Neural cell (in vitro differentiated cells): ENCODE measurements at regions not wholly inside any gene's neighbourhood (a gene's known extent, or its start where the extent isn't known, plus 50 kb on each side); places are given as distances from the start of the nearest gene placed in this dataset.
A peak's percentile ranks its signal among the peaks of the same experiment; 100 is the strongest.

Experiments used
- H2AFZ ChIP-seq: fragments of 200-600, 300-800 bp; sonication (generic), shearing (Covaris generic); 2 replicates; pipeline ENCODE4 v1.6.0; 2014; ENCODE audit warnings: low read depth, mild to moderate bottlenecking, antibody characterized with exemption, low read length, moderate library complexity
- H3F3A ChIP-seq: fragments of 200-600 bp; shearing (Covaris generic); 2 replicates; pipeline ENCODE4 v1.6.1; 2016; ENCODE audit warnings: mild to moderate bottlenecking, moderate library complexity, mixed read lengths, antibody characterized with exemption, low read length; ENCODE audit not compliant: insufficient read depth, poor library complexity, severe bottlenecking
- H3K27ac ChIP-seq: fragments of 200-600, 300-800 bp; sonication (generic), shearing (Covaris generic); 2 replicates; pipeline ENCODE4 v1.5.1; 2014; ENCODE audit warnings: mild to moderate bottlenecking, low read length, moderate library complexity
- H3K27me3 ChIP-seq: fragments of 300-800, 200-600 bp; sonication (generic), shearing (Covaris generic); 2 replicates; pipeline ENCODE4 v1.6.0; 2014; ENCODE audit warnings: mild to moderate bottlenecking, low read depth, low read length, moderate library complexity; ENCODE audit not compliant: insufficient read depth
- H3K36me3 ChIP-seq: fragments of 300-800, 200-600 bp; sonication (generic), shearing (Covaris generic); 2 replicates; pipeline ENCODE4 v1.5.1; 2014; ENCODE audit warnings: mild to moderate bottlenecking, antibody characterized with exemption, low read length, moderate library complexity; ENCODE audit not compliant: insufficient read depth
- H3K4me2 ChIP-seq: fragments of 300-800, 200-600 bp; sonication (generic), shearing (Covaris generic); 2 replicates; pipeline ENCODE4 v1.6.0; 2014; ENCODE audit warnings: mild to moderate bottlenecking, low read length
- H3K4me3 ChIP-seq: fragments of 300-800, 200-600 bp; sonication (generic), shearing (Covaris generic); 2 replicates; pipeline ENCODE4 v1.5.1; 2014; ENCODE audit warnings: mild to moderate bottlenecking, low read length, moderate library complexity
- H3K79me2 ChIP-seq: fragments of 200-600 bp; shearing (Covaris generic); replicated peaks from 2 replicates; pipeline ENCODE4 v1.6.0; 2014; ENCODE audit warnings: mild to moderate bottlenecking, low read length, moderate library complexity; ENCODE audit not compliant: insufficient read depth
- H3K9ac ChIP-seq: fragments of 300-800, 200-600 bp; sonication (generic), shearing (Covaris generic); 2 replicates; pipeline ENCODE4 v1.6.1; 2016; ENCODE audit warnings: mild to moderate bottlenecking, low read length, mixed read lengths
- H3K9me2 ChIP-seq: fragments of 200-600 bp; shearing (Covaris generic); 2 replicates; pipeline ENCODE4 v1.6.1; 2016; ENCODE audit warnings: mild to moderate bottlenecking, low read length, mixed read lengths; ENCODE audit not compliant: insufficient read depth
- H3K9me3 ChIP-seq: fragments of 200-600, 300-800 bp; sonication (generic), shearing (Covaris generic); 2 replicates; pipeline ENCODE4 v1.6.1; 2016; ENCODE audit warnings: mild to moderate bottlenecking, mixed run types, low read length, moderate library complexity, mixed read lengths
- H4K20me1 ChIP-seq: fragments of 200-600 bp; shearing (Covaris generic); 2 replicates; pipeline ENCODE4 v1.6.1; 2016; ENCODE audit warnings: mild to moderate bottlenecking, mixed run types; ENCODE audit not compliant: insufficient read depth
- EP300 ChIP-seq: fragments of 450-650 bp; conservative IDR thresholded peaks from 2 replicates; pipeline ENCODE4 v1.6.1; 2014; ENCODE audit warnings: antibody characterized with exemption, mild to moderate bottlenecking, moderate library complexity; ENCODE audit not compliant: poor library complexity, severe bottlenecking
- EZH2 ChIP-seq: fragments of 200-600, 300-800 bp; shearing (Covaris generic), sonication (generic); IDR thresholded peaks from 2 replicates; pipeline ENCODE4 v1.6.1; 2014; ENCODE audit warnings: antibody characterized with exemption, low read length, borderline replicate concordance, mild to moderate bottlenecking; ENCODE audit not compliant: insufficient read depth, poor library complexity, severe bottlenecking
- MXI1 ChIP-seq: fragments of 450-650 bp; conservative IDR thresholded peaks from 2 replicates; pipeline ENCODE4 v1.6.1; 2014; ENCODE audit warnings: antibody characterized with exemption, mild to moderate bottlenecking; ENCODE audit not compliant: poor library complexity, severe bottlenecking
- POLR2AphosphoS5 ChIP-seq: IDR thresholded peaks from 2 replicates; pipeline ENCODE4 v1.6.1; 2012
- RAD21 ChIP-seq: fragments of 450-650 bp; conservative IDR thresholded peaks from 2 replicates; pipeline ENCODE4 v1.6.1; 2014; ENCODE audit warnings: antibody characterized with exemption, mild to moderate bottlenecking, moderate library complexity
- SMC3 ChIP-seq: fragments of 450-650 bp; conservative IDR thresholded peaks from 2 replicates; pipeline ENCODE4 v1.6.1; 2014; ENCODE audit warnings: antibody characterized with exemption, mild to moderate bottlenecking, moderate library complexity; ENCODE audit not compliant: poor library complexity
- TAF1 ChIP-seq: IDR thresholded peaks from 2 replicates; pipeline ENCODE4 v1.6.1; 2012; ENCODE audit warnings: low read depth
- TF ChIP-seq, protein P1 (sequence below): fragments of 450-650 bp; IDR thresholded peaks from 2 replicates; pipeline ENCODE4 v1.5.1; 2014; ENCODE audit warnings: antibody characterized with exemption, mild to moderate bottlenecking, moderate library complexity; ENCODE audit not compliant: poor library complexity, severe bottlenecking
- TF ChIP-seq, protein P2 (sequence below): IDR thresholded peaks from 2 replicates; pipeline ENCODE4 v1.6.1; 2012; ENCODE audit warnings: borderline replicate concordance

DNA sequence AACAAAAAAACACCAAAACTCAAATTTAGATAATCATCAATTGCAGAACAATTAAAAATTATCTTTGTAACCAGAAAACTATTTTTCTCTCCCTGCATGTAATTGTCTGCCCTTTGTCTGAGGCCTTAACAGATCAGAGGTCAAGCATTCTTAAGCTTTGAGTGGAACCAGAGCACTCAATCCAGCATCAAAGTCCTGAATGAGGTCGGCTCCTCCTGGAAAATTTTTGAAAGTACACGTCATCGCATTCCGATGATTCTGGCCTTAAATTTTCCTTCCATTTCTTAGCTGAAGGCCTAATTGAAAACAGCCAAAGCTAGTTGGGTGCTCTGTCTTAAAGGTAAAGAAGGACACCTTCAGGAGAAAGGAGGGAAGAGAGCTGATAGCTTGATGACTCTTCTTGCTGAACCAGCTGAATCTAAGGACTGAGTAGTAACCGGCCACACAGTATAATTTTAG lies 510.2 kb upstream of the SULF2 start:
- H3K9ac ChIP-seq: no peak overlapping the region
- H4K20me1 ChIP-seq: no peaks in the 10 kb centered on the region
- no peaks in the 10 kb centered on the region for H3F3A ChIP-seq
- H3K36me3 ChIP-seq: no peaks in the 10 kb centered on the region
- no peak overlapping the region for H2AFZ ChIP-seq
- no peaks in the 10 kb centered on the region for H3K27me3 ChIP-seq
- no peaks in the 10 kb centered on the region for H3K9me2 ChIP-seq
- H3K4me2 ChIP-seq: no peak overlapping the region
- no peak for TF ChIP-seq MXI1
- TF ChIP-seq TAF1: no peak
- TF ChIP-seq RAD21: peak; percentile 64
- TF ChIP-seq, protein P1, sequence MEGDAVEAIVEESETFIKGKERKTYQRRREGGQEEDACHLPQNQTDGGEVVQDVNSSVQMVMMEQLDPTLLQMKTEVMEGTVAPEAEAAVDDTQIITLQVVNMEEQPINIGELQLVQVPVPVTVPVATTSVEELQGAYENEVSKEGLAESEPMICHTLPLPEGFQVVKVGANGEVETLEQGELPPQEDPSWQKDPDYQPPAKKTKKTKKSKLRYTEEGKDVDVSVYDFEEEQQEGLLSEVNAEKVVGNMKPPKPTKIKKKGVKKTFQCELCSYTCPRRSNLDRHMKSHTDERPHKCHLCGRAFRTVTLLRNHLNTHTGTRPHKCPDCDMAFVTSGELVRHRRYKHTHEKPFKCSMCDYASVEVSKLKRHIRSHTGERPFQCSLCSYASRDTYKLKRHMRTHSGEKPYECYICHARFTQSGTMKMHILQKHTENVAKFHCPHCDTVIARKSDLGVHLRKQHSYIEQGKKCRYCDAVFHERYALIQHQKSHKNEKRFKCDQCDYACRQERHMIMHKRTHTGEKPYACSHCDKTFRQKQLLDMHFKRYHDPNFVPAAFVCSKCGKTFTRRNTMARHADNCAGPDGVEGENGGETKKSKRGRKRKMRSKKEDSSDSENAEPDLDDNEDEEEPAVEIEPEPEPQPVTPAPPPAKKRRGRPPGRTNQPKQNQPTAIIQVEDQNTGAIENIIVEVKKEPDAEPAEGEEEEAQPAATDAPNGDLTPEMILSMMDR: peak; percentile 50
- TF ChIP-seq SMC3: peak; percentile 63
- no peaks in the 10 kb centered on the region for H3K9me3 ChIP-seq
- no peak overlapping the region for H3K4me3 ChIP-seq
- H3K27ac ChIP-seq: no peak overlapping the region
- H3K79me2 ChIP-seq: no peaks in the 10 kb centered on the region

DNA sequence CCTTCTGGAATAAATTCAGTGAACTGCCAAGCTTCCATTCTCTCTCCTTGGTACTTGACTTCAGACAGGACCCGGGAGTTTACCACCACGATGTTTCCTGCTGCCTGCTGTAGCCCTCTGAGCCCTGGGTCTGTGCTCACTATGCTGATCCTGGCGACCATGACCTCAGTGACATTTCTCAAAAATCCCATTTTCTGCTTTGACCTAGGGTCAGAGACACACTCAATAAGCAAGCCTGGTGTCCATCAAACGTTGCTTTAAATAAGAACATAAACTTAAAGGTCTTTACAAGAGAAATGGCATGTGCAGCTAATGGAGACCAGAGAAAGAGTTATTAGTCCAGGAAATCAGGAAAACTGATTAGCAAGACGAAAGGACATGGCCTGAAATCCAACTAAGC lies 509.7 kb upstream of the SULF2 start:
- no peak overlapping the region for H3K9ac ChIP-seq
- no peaks in the 10 kb centered on the region for H4K20me1 ChIP-seq
- no peaks in the 10 kb centered on the region for H3K9me2 ChIP-seq
- no peaks in the 10 kb centered on the region for H3K36me3 ChIP-seq
- no peaks in the 10 kb centered on the region for H3F3A ChIP-seq
- no peak overlapping the region for H3K27ac ChIP-seq
- H3K9me3 ChIP-seq: no peaks in the 10 kb centered on the region
- H2AFZ ChIP-seq: no peak overlapping the region
- no peaks in the 10 kb centered on the region for H3K27me3 ChIP-seq
- TF ChIP-seq TAF1: no peak
- no peak for TF ChIP-seq SMC3
- TF ChIP-seq, protein P2, sequence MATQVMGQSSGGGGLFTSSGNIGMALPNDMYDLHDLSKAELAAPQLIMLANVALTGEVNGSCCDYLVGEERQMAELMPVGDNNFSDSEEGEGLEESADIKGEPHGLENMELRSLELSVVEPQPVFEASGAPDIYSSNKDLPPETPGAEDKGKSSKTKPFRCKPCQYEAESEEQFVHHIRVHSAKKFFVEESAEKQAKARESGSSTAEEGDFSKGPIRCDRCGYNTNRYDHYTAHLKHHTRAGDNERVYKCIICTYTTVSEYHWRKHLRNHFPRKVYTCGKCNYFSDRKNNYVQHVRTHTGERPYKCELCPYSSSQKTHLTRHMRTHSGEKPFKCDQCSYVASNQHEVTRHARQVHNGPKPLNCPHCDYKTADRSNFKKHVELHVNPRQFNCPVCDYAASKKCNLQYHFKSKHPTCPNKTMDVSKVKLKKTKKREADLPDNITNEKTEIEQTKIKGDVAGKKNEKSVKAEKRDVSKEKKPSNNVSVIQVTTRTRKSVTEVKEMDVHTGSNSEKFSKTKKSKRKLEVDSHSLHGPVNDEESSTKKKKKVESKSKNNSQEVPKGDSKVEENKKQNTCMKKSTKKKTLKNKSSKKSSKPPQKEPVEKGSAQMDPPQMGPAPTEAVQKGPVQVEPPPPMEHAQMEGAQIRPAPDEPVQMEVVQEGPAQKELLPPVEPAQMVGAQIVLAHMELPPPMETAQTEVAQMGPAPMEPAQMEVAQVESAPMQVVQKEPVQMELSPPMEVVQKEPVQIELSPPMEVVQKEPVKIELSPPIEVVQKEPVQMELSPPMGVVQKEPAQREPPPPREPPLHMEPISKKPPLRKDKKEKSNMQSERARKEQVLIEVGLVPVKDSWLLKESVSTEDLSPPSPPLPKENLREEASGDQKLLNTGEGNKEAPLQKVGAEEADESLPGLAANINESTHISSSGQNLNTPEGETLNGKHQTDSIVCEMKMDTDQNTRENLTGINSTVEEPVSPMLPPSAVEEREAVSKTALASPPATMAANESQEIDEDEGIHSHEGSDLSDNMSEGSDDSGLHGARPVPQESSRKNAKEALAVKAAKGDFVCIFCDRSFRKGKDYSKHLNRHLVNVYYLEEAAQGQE: no peak
- TF ChIP-seq POLR2AphosphoS5: no peak
- TF ChIP-seq, protein P1: no peak
- TF ChIP-seq EZH2: no peak
- no peak for TF ChIP-seq RAD21
- TF ChIP-seq MXI1: no peak
- TF ChIP-seq EP300: no peak
- no peaks in the 10 kb centered on the region for H3K79me2 ChIP-seq
- H3K4me2 ChIP-seq: no peak overlapping the region
- H3K4me3 ChIP-seq: no peak overlapping the region
